ENCODE measurements at regions not wholly inside any gene's neighbourhood (a gene's known extent, or its start where the extent isn't known, plus 50 kb on each side); places are given as distances from the start of the nearest gene placed in this dataset.

DNA sequence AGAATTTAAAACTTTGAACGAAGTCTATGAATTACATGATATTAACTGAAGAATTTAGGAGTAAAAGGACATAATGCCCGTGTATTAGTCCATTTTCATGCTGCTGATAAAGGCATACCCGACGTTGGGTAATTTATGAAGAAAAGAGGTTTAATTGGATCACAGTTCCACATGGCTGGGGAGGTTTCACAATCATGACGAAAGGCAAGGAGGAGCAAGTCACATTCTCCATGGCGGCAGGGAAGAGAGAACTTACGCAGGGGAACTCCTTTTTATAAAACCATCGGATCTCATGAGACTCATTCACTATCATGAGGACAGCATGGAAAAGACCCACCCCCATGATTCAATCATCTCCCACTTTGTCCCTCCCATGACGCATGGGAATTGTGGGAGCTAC is 210.6 kb downstream of the CD83 start:
- ChIA-PET CTCF (no interaction called here), POLR2A (ENCODE audit: unreplicated experiment) (no interaction called here)
- Histone ChIP-seq H3K79me2 (ENCODE audit: low read depth) (no peaks in the 10 kb centered on the region), H3K9me3 (ENCODE audit: insufficient read depth, low read depth) (no peaks in the 10 kb centered on the region), H2AFZ (no peak overlapping the region), H3K4me3 (no peak overlapping the region), H3K36me3 (ENCODE audit: low read depth) (no peaks in the 10 kb centered on the region), H3K4me2 (no peak overlapping the region), H4K20me1 (ENCODE audit: insufficient read depth) (no peaks in the 10 kb centered on the region), H3K27me3 (ENCODE audit: insufficient read depth, low read depth) (no peaks in the 10 kb centered on the region), H3K27ac (no peak overlapping the region), H3K9me2 (ENCODE audit: insufficient read depth) (no peaks in the 10 kb centered on the region), H3F3A (ENCODE audit: insufficient read depth, low read depth) (no peaks in the 10 kb centered on the region), H3K4me1 (replicated peaks; ENCODE audit: insufficient read depth) (no peaks in the 10 kb centered on the region)
- no peak for DNase-seq
- intact Hi-C loops (cut with micrococcal nuclease; ENCODE audit: unreplicated experiment): no loop called here
- no TSS peak for BruUV-seq (replicated peaks)
- TF ChIP-seq, protein P1, sequence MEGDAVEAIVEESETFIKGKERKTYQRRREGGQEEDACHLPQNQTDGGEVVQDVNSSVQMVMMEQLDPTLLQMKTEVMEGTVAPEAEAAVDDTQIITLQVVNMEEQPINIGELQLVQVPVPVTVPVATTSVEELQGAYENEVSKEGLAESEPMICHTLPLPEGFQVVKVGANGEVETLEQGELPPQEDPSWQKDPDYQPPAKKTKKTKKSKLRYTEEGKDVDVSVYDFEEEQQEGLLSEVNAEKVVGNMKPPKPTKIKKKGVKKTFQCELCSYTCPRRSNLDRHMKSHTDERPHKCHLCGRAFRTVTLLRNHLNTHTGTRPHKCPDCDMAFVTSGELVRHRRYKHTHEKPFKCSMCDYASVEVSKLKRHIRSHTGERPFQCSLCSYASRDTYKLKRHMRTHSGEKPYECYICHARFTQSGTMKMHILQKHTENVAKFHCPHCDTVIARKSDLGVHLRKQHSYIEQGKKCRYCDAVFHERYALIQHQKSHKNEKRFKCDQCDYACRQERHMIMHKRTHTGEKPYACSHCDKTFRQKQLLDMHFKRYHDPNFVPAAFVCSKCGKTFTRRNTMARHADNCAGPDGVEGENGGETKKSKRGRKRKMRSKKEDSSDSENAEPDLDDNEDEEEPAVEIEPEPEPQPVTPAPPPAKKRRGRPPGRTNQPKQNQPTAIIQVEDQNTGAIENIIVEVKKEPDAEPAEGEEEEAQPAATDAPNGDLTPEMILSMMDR (conservative IDR thresholded peaks at IDR 0.05): no peak
- TF ChIP-seq EZH2 (IDR thresholded peaks at IDR 0.05; ENCODE audit: low read depth): no peak

GRCh38 chr6:14333556-14334305 is 216.2 kb downstream of the CD83 start:
- H3K4me3 ChIP-seq: no peak overlapping the region
- no peaks in the 10 kb centered on the region for H3K9me2 ChIP-seq (ENCODE audit: insufficient read depth)
- no peaks in the 10 kb centered on the region for H3K9me3 ChIP-seq (ENCODE audit: insufficient read depth, low read depth)
- ChIA-PET CTCF (no interaction called here), POLR2A (ENCODE audit: unreplicated experiment) (no interaction called here)
- intact Hi-C loops (cut with micrococcal nuclease; ENCODE audit: unreplicated experiment): no loop called here
- H3K79me2 ChIP-seq (ENCODE audit: low read depth): no peaks in the 10 kb centered on the region
- H4K20me1 ChIP-seq (ENCODE audit: insufficient read depth): no peaks in the 10 kb centered on the region
- H3K36me3 ChIP-seq (ENCODE audit: low read depth): no peaks in the 10 kb centered on the region
- no peak overlapping the region for H3K27ac ChIP-seq
- H3K27me3 ChIP-seq (ENCODE audit: insufficient read depth, low read depth): no peaks in the 10 kb centered on the region
- no peak for TF ChIP-seq EZH2 (IDR thresholded peaks at IDR 0.05; ENCODE audit: low read depth)
- TF ChIP-seq, protein P1 (conservative IDR thresholded peaks at IDR 0.05): no peak
- BruUV-seq (replicated peaks): no TSS peak
- no peaks in the 10 kb centered on the region for H3K4me1 ChIP-seq (replicated peaks; ENCODE audit: insufficient read depth)
- DNase-seq: no peak
- H2AFZ ChIP-seq: no peak overlapping the region; the same call in 1 of the 2 replicates
- H3K4me2 ChIP-seq: no peak overlapping the region
- no peaks in the 10 kb centered on the region for H3F3A ChIP-seq (ENCODE audit: insufficient read depth, low read depth)

GRCh38 chr6:14335071-14335470 is 217.5 kb downstream of the CD83 start:
- BruUV-seq (replicated peaks): no TSS peak
- no peaks in the 10 kb centered on the region for H4K20me1 ChIP-seq (ENCODE audit: insufficient read depth)
- ChIA-PET POLR2A (ENCODE audit: unreplicated experiment) (no interaction called here), CTCF (no interaction called here)
- no peaks in the 10 kb centered on the region for H3F3A ChIP-seq (ENCODE audit: insufficient read depth, low read depth)
- no peak overlapping the region for H2AFZ ChIP-seq
- no peak overlapping the region for H3K4me2 ChIP-seq
- H3K36me3 ChIP-seq (ENCODE audit: low read depth): no peaks in the 10 kb centered on the region
- no peaks in the 10 kb centered on the region for H3K27me3 ChIP-seq (ENCODE audit: insufficient read depth, low read depth)
- no peaks in the 10 kb centered on the region for H3K79me2 ChIP-seq (ENCODE audit: low read depth)
- H3K9me3 ChIP-seq (ENCODE audit: insufficient read depth, low read depth): no peaks in the 10 kb centered on the region
- intact Hi-C loops (cut with micrococcal nuclease; ENCODE audit: unreplicated experiment): no loop called here
- no peak for TF ChIP-seq EZH2 (IDR thresholded peaks at IDR 0.05; ENCODE audit: low read depth)
- TF ChIP-seq, protein P1 (conservative IDR thresholded peaks at IDR 0.05): no peak
- H3K9me2 ChIP-seq (ENCODE audit: insufficient read depth): no peaks in the 10 kb centered on the region
- H3K4me1 ChIP-seq (replicated peaks; ENCODE audit: insufficient read depth): no peaks in the 10 kb centered on the region
- no peak overlapping the region for H3K4me3 ChIP-seq
- H3K27ac ChIP-seq: no peak overlapping the region
- DNase-seq: no peak
